ENCODE measurements at regions not wholly inside any gene's neighbourhood (a gene's known extent, or its start where the extent isn't known, plus 50 kb on each side); places are given as distances from the start of the nearest gene placed in this dataset.
"Not testable (repeated sequence)": the region's sequence is repeated elsewhere in the genome, so short reads cannot be mapped to it uniquely, and the experiment has no call there.

- H3K27me3 ChIP-seq (ENCODE audit: control insufficient read depth, insufficient read depth, low read length): no peaks in the 10 kb centered on the region
- no peak overlapping the region for H3K27ac ChIP-seq (ENCODE audit: low read depth in 2 of 2, low read length in 2 of 2)
- no peak overlapping the region for H3K4me3 ChIP-seq (ENCODE audit: low read length in 3 of 3)
- H3K9ac ChIP-seq (ENCODE audit: low read length in 3 of 3): no peak overlapping the region
- TF ChIP-seq, protein P1, sequence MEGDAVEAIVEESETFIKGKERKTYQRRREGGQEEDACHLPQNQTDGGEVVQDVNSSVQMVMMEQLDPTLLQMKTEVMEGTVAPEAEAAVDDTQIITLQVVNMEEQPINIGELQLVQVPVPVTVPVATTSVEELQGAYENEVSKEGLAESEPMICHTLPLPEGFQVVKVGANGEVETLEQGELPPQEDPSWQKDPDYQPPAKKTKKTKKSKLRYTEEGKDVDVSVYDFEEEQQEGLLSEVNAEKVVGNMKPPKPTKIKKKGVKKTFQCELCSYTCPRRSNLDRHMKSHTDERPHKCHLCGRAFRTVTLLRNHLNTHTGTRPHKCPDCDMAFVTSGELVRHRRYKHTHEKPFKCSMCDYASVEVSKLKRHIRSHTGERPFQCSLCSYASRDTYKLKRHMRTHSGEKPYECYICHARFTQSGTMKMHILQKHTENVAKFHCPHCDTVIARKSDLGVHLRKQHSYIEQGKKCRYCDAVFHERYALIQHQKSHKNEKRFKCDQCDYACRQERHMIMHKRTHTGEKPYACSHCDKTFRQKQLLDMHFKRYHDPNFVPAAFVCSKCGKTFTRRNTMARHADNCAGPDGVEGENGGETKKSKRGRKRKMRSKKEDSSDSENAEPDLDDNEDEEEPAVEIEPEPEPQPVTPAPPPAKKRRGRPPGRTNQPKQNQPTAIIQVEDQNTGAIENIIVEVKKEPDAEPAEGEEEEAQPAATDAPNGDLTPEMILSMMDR (IDR thresholded peaks at IDR 0.05; ENCODE audit: borderline replicate concordance, extremely low read depth, insufficient read depth): no peak
- DNase-seq (no peak), FAIRE-seq (no peak)
- no peaks in the 10 kb centered on the region for H3K9me3 ChIP-seq (ENCODE audit: control insufficient read depth in 2 of 3, insufficient read depth in 1 of 3, low read length in 3 of 3)
- intact Hi-C loops (cut with DNase I): no loop called here
- peaks cover 0 to under 1% (median 0%) of the 10 kb centered on the region in 3 donors for H3K4me1 ChIP-seq (ENCODE audit: control insufficient read depth in 2 of 3, insufficient read depth in 2 of 3, low read depth in 1 of 3, low read length in 3 of 3)
- H3K36me3 ChIP-seq (ENCODE audit: control insufficient read depth in 2 of 3, insufficient read depth in 3 of 3, low read length in 3 of 3): no peaks in the 10 kb centered on the region
Observed at GRCh38 chr10:62981096-62981495, 152.0 kb upstream of the NRBF2 start.

DNA sequence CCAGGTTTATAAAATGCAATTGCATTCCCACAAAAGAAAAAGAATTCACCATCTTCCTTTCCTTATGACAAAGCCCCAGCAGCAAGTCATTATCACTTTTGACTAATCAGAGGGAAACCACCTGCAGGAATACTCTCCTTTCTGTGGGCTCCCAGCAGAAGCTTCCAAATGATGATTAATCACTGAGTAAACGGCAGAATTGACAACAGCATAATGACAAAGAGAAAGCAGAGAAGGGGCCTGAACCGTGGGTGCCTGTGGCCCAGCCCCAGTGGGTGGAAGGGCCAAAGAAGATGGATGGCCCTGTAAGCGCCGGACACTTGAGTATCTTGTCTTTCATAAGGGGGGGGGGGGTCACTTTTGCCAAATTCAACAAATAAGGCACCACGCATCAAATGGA is 152.4 kb upstream of the NRBF2 start:
- Histone ChIP-seq H3K9ac (ENCODE audit: low read length in 3 of 3) (no peak overlapping the region), H3K9me3 (ENCODE audit: control insufficient read depth in 2 of 3, insufficient read depth in 1 of 3, low read length in 3 of 3) (no peaks in the 10 kb centered on the region), H3K27ac (ENCODE audit: low read depth in 2 of 2, low read length in 2 of 2) (no peak overlapping the region), H3K27me3 (ENCODE audit: control insufficient read depth, insufficient read depth, low read length) (no peaks in the 10 kb centered on the region), H3K4me3 (ENCODE audit: low read length in 3 of 3) (no peak overlapping the region), H3K4me1 (ENCODE audit: control insufficient read depth in 2 of 3, insufficient read depth in 2 of 3, low read depth in 1 of 3, low read length in 3 of 3) (no peaks in the 10 kb centered on the region), H3K36me3 (ENCODE audit: control insufficient read depth in 2 of 3, insufficient read depth in 3 of 3, low read length in 3 of 3) (no peaks in the 10 kb centered on the region)
- TF ChIP-seq, protein P1 (IDR thresholded peaks at IDR 0.05; ENCODE audit: borderline replicate concordance, extremely low read depth, insufficient read depth): no peak
- FAIRE-seq (no peak), DNase-seq (no peak)
- intact Hi-C loops (cut with DNase I): no loop called here

- no peak overlapping the region for H3K27ac ChIP-seq (ENCODE audit: low read depth in 2 of 2, low read length in 2 of 2)
- DNase-seq: no peak
- H3K4me1 ChIP-seq (ENCODE audit: control insufficient read depth in 2 of 3, insufficient read depth in 2 of 3, low read depth in 1 of 3, low read length in 3 of 3): no peaks in the 10 kb centered on the region
- no peaks in the 10 kb centered on the region for H3K27me3 ChIP-seq (ENCODE audit: control insufficient read depth, insufficient read depth, low read length)
- FAIRE-seq: no peak
- no peak overlapping the region for H3K4me3 ChIP-seq (ENCODE audit: low read length in 3 of 3)
- H3K9me3 ChIP-seq (ENCODE audit: control insufficient read depth in 2 of 3, insufficient read depth in 1 of 3, low read length in 3 of 3): no peaks in the 10 kb centered on the region
- H3K9ac ChIP-seq (ENCODE audit: low read length in 3 of 3): no peak overlapping the region
- H3K36me3 ChIP-seq (ENCODE audit: control insufficient read depth in 2 of 3, insufficient read depth in 3 of 3, low read length in 3 of 3): no peaks in the 10 kb centered on the region
- TF ChIP-seq, protein P1 (IDR thresholded peaks at IDR 0.05; ENCODE audit: borderline replicate concordance, extremely low read depth, insufficient read depth): no peak
- intact Hi-C loops (cut with DNase I): no loop called here
Observed at GRCh38 chr10:62979921-62980320, 153.2 kb upstream of the NRBF2 start.

- intact Hi-C loops (cut with DNase I): no loop called here
- FAIRE-seq: no peak
- H3K27me3 ChIP-seq (ENCODE audit: control insufficient read depth, insufficient read depth, low read length): no peaks in the 10 kb centered on the region
- no peak for DNase-seq
- no peak overlapping the region for H3K27ac ChIP-seq (ENCODE audit: low read depth in 2 of 2, low read length in 2 of 2)
- H3K36me3 ChIP-seq (ENCODE audit: control insufficient read depth in 2 of 3, insufficient read depth in 3 of 3, low read length in 3 of 3): no peaks in the 10 kb centered on the region
- no peaks in the 10 kb centered on the region for H3K9me3 ChIP-seq (ENCODE audit: control insufficient read depth in 2 of 3, insufficient read depth in 1 of 3, low read length in 3 of 3)
- no peak overlapping the region for H3K9ac ChIP-seq (ENCODE audit: low read length in 3 of 3)
- no peak overlapping the region for H3K4me3 ChIP-seq (ENCODE audit: low read length in 3 of 3)
- H3K4me1 ChIP-seq (ENCODE audit: control insufficient read depth in 2 of 3, insufficient read depth in 2 of 3, low read depth in 1 of 3, low read length in 3 of 3): no peaks in the 10 kb centered on the region
- TF ChIP-seq, protein P1 (IDR thresholded peaks at IDR 0.05; ENCODE audit: borderline replicate concordance, extremely low read depth, insufficient read depth): no peak
Observed at GRCh38 chr10:62978482-62978881, 154.6 kb upstream of the NRBF2 start.

- H3K4me1 ChIP-seq (ENCODE audit: control insufficient read depth in 2 of 3, insufficient read depth in 2 of 3, low read depth in 1 of 3, low read length in 3 of 3); H3K4me3 ChIP-seq (ENCODE audit: low read length in 3 of 3); H3K9ac ChIP-seq (ENCODE audit: low read length in 3 of 3); FAIRE-seq; H3K27ac ChIP-seq (ENCODE audit: low read depth in 2 of 2, low read length in 2 of 2); intact Hi-C loops (cut with DNase I); H3K36me3 ChIP-seq (ENCODE audit: control insufficient read depth in 2 of 3, insufficient read depth in 3 of 3, low read length in 3 of 3); H3K27me3 ChIP-seq (ENCODE audit: control insufficient read depth, insufficient read depth, low read length); DNase-seq; H3K9me3 ChIP-seq (ENCODE audit: control insufficient read depth in 2 of 3, insufficient read depth in 1 of 3, low read length in 3 of 3): not testable (repeated sequence)
Observed at GRCh38 chr10:62974795-62975194, 158.3 kb upstream of the NRBF2 start.

All from kidney (tissue), 13 donors.